ENCODE measurements at regions not wholly inside any gene's neighbourhood (a gene's known extent, or its start where the extent isn't known, plus 50 kb on each side); places are given as distances from the start of the nearest gene placed in this dataset.

- no peak for DNase-seq (ENCODE audit: low read depth)
These were observed 198.5 kb downstream of the ADGRG6 start for GRCh38 chr6:142500250-142500786.

- DNase-seq (ENCODE audit: low read depth) = no peak
These were observed 200.0 kb downstream of the ADGRG6 start for GRCh38 chr6:142501795-142502194.

DNA sequence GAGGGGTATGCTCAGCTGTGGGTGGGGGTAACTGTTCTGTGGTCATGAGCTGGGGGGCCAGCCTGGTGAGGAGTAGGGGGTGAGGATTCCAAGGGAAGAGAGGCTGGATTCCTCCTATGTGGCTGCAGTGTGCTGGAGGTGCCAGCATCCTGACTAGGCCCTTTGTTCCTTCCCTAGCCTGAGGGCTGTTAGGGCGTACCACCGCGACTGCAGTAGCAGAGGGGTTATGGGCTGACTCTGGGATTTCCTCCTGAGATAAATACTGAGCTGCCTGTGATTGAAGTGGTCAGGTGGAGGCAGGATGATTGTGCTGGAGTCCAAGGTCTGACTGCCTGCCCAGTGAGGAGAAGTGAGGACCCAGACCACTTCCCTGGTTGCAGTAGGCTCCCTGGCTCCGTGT is 205.3 kb downstream of the ADGRG6 start:
- DNase-seq (ENCODE audit: low read depth) = no peak

- DNase-seq (ENCODE audit: low read depth) = no peak
These were observed 208.4 kb downstream of the ADGRG6 start for GRCh38 chr6:142510211-142510610.

DNA sequence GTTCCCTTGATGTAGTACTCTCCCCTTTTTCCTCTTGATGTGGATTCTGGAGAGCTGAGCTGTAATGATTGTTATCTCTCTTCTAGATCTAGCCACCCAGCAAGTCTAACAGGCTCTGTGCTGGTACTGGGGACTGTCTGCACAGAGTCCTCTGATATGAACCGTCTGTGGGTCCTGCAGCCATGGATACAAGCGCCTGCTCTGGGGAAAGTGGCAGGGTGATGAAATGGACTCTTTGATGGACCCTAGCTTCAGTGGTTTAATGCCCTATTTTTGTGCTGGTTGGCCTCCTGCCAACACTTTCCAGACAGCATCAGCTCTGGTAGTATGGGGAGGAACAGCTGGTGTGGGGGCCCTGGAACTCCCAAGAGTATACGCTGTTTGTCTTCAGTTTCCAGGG is 216.3 kb downstream of the ADGRG6 start:
- DNase-seq (ENCODE audit: low read depth) = no peak

DNA sequence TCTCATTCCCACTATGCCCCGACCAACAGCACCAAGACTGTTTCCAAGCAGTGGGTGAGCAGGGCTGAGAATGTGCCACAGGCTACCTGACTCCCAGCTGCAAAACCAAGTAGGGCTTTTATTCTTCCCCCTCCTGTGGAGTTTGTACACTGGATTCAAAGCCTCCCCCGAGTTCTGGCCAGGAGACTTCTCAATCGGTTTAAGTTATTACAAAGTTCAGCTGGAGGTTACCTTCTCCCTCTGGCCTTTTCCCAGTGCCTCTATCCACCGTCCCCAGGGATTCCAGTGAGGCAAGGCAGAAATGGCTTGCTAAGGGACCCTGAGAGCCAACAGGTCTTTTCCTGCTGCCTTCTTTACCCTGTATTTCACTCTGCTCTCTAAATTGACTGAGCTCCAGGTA is 217.0 kb downstream of the ADGRG6 start:
- DNase-seq (ENCODE audit: low read depth) = no peak

- DNase-seq (ENCODE audit: low read depth) = no peak
These were observed 220.0 kb downstream of the ADGRG6 start for GRCh38 chr6:142521791-142522190.

DNA sequence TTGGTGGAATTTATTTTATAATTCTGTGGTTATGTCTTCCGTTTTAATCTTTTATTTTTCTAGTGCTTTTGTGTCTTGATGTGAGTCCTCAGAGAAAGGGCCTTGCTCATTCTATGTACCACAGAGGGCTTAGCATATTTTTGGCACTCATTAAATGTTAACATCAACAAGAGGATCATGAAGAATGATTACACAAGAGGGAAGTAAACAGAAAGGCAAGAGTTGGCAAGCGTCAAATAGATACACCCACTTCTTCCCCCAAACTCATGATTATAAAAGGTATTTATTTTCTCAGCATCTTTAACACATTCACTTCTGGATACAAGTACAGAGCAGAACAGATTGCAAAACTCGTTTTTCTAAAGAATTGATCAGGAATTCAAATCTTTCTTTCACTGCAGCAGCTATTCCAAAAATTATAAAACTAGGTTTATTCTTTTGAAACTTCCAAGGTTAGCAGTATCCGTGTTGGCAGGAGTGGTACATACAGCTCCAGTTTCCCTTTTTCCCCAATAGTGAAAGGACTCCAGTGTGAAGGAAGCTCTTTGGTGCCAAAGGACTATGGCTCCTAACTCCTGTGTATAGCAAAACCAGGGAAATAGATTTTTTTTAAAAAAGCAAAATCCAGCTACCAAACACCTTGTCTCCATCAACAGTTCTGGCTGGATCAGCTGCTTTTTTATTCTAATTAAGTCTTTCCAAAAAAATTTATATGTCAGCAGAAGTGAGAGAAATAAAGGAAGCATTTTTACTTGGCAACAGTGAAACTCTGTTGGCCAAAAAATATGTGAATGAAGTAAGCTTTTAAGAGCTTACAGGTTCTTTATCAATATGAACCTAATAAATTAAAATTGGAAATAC is 221.9 kb downstream of the ADGRG6 start:
- DNase-seq (ENCODE audit: low read depth) = no peak

DNA sequence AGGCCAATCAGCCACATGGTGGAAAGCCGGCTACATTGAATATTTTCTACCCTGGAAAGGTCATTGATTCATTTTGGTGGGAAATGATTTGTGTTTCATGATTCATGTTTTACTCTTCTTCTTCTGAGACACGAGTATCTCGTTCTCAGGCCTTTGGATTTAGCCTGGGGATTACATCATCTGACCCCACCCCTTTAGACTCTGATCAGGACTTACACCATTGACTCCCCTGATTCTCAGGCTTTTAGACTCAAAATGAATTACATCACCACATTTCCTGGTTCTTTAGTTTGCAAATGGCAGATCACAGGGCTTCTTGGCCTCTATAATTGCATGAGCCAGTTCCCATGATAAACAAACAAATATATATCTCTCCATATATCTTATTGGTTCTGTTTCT is 228.8 kb downstream of the ADGRG6 start:
- no peak for DNase-seq (ENCODE audit: low read depth)

DNA sequence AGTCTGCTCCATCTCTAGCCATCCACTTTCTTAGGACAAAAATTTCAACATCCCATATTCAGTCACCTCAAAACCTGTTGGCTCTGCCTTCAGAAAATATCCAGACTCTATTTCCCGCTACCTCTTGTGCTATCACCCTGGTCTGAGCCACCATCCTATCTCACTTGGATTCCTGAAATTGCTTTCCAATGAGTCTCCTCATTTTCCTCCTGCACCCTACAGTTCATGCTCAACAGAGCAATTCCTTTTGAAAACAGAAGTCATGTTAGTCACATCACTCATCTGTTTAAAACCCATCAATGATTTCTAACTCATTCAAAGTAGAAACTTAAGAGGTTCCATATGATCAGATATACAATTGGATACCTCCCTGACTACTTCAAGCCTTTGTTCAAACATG is 229.9 kb downstream of the ADGRG6 start:
- DNase-seq (ENCODE audit: low read depth) = peak; percentile 73

DNA sequence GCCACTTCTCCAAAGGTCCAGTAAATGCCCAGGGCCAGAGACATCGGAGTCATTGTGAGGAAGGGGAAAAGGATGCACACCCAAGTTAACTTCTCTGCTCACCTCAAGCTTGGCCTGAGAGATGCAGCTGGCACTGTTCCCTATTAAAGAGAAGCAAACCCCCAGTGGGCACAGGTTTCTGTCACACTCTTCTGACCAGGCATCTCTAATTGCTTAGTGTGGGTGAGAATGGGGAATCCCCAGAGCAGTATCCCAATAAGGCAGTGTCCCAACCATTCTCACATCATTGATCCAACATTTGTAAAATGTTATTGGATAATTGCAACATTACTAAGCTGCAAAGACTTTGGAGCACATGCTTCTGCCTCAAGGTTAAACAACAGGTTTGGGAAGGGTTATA is 232.3 kb downstream of the ADGRG6 start:
- no peak for DNase-seq (ENCODE audit: low read depth)

DNA sequence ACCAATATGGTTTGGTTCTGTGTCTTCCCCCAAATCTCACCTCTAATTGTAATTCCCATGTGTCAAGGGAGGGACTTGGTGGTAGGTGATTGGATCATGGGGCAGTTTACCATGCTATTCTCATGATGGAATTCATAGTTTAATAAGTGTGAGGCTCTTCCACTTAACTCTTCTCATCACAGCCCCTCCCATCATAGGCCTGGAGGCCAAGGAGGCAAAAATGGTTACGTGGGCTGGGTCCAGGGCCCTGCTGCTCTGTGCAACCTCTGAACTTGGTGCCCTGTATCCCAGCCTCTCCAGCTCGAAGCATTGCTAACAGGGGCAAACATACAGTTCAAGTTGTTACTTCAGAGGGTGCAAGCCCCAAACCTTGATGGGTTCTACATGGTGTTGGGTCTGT is 232.7 kb downstream of the ADGRG6 start:
- no peak for DNase-seq (ENCODE audit: low read depth)

GRCh38 chr6:142537612-142538478 is 236.0 kb downstream of the ADGRG6 start:
- DNase-seq (ENCODE audit: low read depth) = peak; percentile 58

GRCh38 chr6:142542704-142543233 is 241.0 kb downstream of the ADGRG6 start:
- peak; percentile 97 for DNase-seq (ENCODE audit: low read depth)

DNA sequence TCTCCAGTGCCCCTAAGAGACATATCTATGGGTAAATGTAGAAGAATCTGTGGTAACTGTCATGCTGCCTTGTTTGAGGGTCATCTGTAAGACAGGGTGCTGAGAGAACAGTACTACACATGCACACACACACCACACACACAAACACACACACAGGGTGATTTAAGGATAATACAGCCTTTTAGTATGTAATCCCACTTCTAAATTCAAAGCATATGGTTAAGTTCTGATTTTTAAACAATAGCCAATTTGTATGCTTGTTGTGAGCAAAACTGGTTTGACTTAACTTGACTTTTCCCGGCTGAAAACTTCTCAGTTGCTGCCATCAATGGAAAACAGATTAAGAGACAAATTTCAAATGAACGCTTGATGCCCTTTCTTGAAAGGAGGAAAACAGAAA is 241.8 kb downstream of the ADGRG6 start:
- no peak for DNase-seq (ENCODE audit: low read depth)

- DNase-seq (ENCODE audit: low read depth) = no peak
These were observed 242.5 kb downstream of the ADGRG6 start for GRCh38 chr6:142544199-142544838.

DNA sequence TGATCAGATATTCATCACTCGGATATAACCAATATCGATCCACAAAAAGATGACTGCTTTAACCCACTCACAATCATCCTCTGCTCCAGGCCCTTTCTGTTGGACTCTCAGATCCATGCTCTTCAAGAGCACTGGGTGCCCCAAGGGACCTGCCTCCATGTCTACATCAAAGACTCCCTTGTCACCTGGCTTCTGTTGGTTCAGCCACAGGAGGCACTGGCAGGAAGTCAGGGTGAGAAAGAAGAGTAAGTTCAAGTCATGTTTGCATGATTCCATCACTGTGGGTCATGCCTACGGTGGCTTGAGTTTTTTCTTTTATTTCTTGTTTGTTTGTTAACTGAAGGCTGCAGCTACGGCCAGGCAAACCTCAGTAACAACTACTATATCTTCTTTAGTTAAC is 243.3 kb downstream of the ADGRG6 start:
- DNase-seq (ENCODE audit: low read depth) = no peak

DNA sequence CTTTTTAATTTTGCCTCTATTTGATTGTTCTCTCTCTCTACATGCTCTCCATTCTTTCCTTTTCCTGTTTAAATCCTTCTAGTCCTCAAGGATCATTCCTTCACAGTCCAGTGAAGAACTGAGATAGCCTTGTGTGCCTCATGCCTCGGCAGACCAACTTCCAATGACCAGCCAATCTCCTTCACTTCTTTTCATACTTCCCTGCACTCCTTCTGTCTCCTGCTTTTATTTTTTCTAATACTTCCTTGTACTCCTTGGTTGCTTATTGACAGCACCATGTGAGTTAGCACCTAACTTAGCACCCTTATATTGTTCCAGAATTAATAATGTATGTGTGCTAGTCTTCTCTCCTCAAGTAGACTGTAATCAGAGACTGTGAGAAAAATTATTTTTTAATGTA is 246.8 kb downstream of the ADGRG6 start:
- no peak for DNase-seq (ENCODE audit: low read depth)

GRCh38 chr6:142550310-142551063 is 248.7 kb downstream of the ADGRG6 start:
- DNase-seq (ENCODE audit: low read depth) = no peak

- DNase-seq (ENCODE audit: low read depth) = peak; percentile 91
These were observed 249.5 kb downstream of the ADGRG6 start for GRCh38 chr6:142551274-142551811.

- DNase-seq (ENCODE audit: low read depth) = no peak
These were observed 257.0 kb downstream of the ADGRG6 start for GRCh38 chr6:142558786-142559185.

Data from M059J (cell line).